Stimulated activated CD8-positive, alpha-beta memory T cell treated with anti-CD3 and anti-CD28 coated beads, Interleukin-7, amount 100 ng/mL, for 1 hour (primary cell): ENCODE measurements at regions not wholly inside any gene's neighbourhood (a gene's known extent, or its start where the extent isn't known, plus 50 kb on each side); places are given as distances from the start of the nearest gene placed in this dataset.
"Not testable (repeated sequence)": the region's sequence is repeated elsewhere in the genome, so short reads cannot be mapped to it uniquely, and the experiment has no call there.

Experiments used
- DNase-seq, 2 donors: peaks; one replicate each; pipeline ENCODE4 v3.0.0-alpha.2; 2020; ENCODE audit warnings: low read depth in 2 of 2

GRCh38 chr2:216994353-216994854 is 134.5 kb upstream of the TNP1 start:
- no peak for DNase-seq

DNA sequence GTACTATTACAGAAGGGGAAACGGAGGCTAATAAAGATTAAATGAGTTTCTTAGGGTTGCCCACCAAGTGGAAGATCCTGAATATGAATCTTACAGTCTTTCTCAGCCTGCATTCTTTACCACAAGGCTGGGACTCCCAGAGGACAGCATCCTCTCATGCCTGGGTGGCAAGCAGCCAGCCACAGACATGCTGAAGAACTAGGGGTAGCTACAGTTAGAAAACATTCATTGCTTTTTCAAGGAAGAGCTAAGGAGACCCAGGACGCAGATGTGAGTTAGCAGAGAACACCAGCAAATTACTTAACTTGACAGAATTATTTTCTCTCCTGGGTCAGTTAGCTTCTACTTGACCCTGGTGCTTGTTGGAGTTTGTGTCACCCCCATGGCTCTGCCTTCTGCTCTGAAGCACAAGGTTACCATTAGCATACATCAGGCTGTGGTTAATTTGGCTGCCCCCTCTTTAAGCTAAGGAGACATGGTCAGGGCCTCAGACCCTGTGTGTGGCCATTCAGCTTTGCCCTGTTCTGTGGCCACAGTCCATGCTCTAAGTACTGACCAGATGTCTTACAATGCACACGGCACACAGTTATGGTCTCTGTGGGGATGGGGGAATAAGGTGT is 132.3 kb upstream of the TNP1 start:
- no peak for DNase-seq

GRCh38 chr2:216991563-216991962 is 131.7 kb upstream of the TNP1 start:
- no peak for DNase-seq

GRCh38 chr2:216989340-216990129 is 129.7 kb upstream of the TNP1 start:
- no peak for DNase-seq

- no peak for DNase-seq
Observed at GRCh38 chr2:216987252-216987821, 127.5 kb upstream of the TNP1 start.

DNA sequence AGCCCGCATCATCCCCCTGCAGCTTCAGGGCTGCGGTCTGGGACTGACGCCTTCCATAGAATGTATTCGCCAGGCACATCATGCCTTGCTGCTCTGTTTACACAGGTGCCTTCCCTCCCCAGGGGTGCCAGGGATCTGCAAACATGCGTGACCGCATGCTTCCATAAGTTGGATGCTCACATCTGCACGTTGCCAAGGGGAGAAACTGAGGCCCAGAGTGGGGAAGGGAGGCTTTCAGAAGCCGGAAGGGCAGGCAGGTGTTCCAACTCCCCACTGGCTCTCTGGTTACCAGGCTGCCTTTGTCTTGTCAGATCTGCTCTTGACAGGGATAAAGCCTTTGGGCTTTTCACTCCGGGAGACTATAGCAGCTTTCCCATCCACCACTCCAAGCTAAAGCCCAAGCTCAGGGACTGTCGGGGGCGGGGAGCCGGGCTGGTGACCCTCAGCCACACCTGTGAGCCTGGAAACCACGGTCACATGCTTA is 125.8 kb upstream of the TNP1 start:
- no peak for DNase-seq

GRCh38 chr2:216984937-216985336 is 125.1 kb upstream of the TNP1 start:
- no peak for DNase-seq

DNA sequence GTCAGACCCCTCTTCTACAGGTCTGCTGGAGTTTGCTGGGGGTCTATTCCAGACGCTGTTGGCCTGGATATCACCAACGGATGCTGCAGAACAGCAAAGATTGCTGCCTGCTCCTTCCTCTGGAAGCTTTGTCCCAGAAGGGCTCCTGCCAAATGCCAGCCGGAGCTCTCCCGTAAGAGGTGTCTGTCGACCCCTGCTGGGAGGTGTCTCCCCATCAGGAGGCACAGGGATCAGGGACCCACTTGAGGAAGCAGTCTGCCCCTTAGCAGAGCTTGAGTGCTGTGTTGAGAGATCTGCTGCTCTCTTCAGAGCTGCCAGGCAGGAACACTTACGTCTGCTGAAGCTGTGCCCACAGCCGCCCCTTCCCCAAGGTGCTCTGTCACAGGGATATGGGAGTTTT is 122.1 kb upstream of the TNP1 start:
- not testable (repeated sequence) for DNase-seq

DNA sequence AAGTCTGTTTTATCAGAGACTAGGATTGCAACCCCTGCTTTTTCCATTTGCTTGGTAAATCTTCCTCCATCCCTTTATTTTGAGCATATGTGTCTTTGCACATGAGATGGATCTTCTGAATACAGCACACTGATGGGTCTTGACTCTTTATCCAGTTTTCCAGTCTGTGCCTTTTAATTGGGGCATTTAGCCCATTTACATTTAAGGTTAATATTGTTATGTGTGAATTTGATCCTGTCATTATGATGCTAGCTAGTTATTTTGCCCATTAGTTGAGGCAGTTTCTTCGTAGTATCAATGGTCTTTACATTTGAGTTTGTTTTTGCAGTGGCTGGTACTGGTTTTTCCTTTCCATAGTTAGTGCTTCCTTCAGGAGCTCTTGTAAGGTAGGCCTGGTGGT is 120.6 kb upstream of the TNP1 start:
- DNase-seq, result not testable (repeated sequence)

- no peak for DNase-seq
Observed at GRCh38 chr2:216974321-216975302, 114.7 kb upstream of the TNP1 start.

DNA sequence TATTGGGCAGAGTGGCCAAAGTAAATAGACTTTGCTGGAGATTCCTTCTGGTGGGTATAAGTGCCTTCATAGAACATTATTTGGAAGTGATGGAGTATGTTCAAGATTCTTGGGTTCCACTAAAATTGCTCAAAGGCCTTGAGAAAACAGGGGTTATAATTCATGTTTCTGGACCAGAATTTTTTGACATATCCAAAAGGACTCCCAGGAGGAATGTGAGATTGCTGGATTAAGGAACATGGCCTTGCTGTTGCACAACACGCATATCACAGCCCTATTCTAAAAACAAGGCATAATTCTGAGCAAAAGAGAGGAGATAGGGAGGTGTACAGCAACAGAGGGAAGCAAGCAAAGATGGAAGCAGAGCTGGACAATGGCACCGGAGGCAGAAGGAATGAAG is 111.7 kb upstream of the TNP1 start:
- no peak for DNase-seq

DNA sequence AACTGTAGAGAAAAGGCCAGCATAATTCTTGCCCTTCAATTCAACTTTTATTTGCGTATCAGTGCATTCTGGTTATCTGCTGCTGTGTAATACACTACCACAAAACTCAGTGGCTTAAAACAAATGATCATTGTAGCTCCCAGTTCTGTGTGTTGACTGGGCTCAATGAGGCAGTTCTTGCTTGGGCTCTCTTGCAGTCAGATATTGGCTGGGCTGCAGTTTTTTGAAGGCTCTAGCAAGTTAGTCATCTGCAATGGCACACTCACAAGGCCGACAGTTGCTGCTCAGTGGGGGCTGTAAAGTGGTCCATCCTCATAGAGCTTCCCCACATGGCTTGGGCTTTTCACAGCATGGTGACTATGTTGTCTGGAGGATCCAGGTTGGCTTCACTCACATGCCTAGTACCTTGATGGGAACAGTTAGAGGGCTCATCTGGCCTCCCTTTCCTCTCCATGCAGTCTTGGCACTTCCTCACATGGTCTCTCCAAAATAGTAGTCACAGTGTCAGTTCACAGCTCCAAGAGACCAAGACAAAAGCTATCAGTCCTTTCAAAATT is 110.6 kb upstream of the TNP1 start:
- DNase-seq, result no peak

- DNase-seq, result no peak
Observed at GRCh38 chr2:216967889-216968288, 108.0 kb upstream of the TNP1 start.

- DNase-seq, result no peak
Observed at GRCh38 chr2:216960671-216961268, 100.9 kb upstream of the TNP1 start.

- no peak for DNase-seq
Observed at GRCh38 chr2:216959433-216959832, 99.6 kb upstream of the TNP1 start.

DNA sequence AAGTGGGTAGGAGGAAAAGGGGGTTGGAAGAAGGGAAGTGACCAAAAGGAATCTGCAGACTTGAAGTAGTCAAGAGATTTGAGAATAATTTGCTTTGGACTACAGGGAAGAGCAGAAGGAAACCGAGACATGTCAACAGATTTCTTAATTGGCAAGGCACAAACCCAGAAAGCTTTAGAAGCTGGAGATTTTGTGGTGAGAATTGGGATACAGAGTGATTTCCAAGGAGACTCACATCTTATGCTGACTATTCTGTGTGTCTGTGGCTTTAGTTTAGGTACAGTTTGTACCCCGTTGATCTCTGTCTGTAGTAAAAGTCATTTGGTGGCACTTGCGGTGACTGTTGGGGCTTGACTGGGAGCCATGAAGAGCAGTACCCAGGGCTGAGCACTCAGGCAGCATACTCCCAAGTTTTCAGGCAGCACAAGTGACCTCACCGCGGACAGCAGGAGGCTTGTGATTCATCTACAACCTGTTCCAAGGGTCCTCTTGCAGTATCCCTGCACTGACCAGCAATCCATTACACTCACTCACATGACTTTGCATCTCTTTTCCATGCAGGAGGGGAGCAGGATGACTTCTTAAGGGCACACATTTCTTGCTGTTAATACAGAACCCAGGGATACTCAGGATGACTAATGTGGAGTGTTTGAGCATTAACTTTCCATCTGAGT is 97.1 kb upstream of the TNP1 start:
- DNase-seq, result no peak

- no peak for DNase-seq
Observed at GRCh38 chr2:216951171-216951570, 91.3 kb upstream of the TNP1 start.

- DNase-seq, result no peak
Observed at GRCh38 chr2:216950547-216950946, 90.7 kb upstream of the TNP1 start.

- DNase-seq, result no peak
Observed at GRCh38 chr2:216949700-216950413, 90.0 kb upstream of the TNP1 start.

DNA sequence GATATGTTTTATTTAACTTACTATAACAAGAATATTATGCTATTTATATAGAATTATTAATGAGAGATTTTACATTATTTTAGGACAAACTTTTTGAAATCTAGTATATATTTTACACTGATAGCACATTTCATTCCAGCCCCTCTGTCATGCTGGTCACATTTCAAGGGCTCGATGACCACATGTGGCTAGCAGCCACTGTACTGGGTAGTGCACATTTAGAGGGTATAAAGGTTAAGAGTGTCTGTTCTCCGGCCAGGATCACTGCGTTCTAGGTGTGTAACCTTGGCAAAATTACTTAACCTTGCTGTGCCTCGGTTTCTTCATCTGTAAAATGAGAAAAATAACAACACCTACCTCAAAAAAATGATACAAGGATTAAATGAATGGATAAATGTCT is 87.2 kb upstream of the TNP1 start:
- DNase-seq, result no peak
